Kidney epithelial cell (primary cell): ENCODE measurements at regions not wholly inside any gene's neighbourhood (a gene's known extent, or its start where the extent isn't known, plus 50 kb on each side); places are given as distances from the start of the nearest gene placed in this dataset.

Source experiments
- DNase-seq: peaks from one replicate; pipeline ENCODE4 v3.0.0-alpha.2; 2010; ENCODE audit warnings: low read depth
- H3K27me3 ChIP-seq: 2 replicates; pipeline ENCODE4 v1.6.0; 2011; ENCODE audit warnings: low read length; ENCODE audit not compliant: control insufficient read depth, insufficient read depth
- H3K36me3 ChIP-seq: 2 replicates; pipeline ENCODE4 v1.5.1; 2011; ENCODE audit warnings: low read length; ENCODE audit not compliant: control insufficient read depth, insufficient read depth
- H3K4me3 ChIP-seq: 2 replicates; pipeline ENCODE4 v1.5.1; 2011; ENCODE audit warnings: low read depth, mild to moderate bottlenecking, control low read depth, low read length
- TF ChIP-seq, protein P1 (sequence below): IDR thresholded peaks from 2 replicates; pipeline ENCODE4 v1.5.1; 2011; ENCODE audit warnings: mild to moderate bottlenecking, moderate library complexity, low read length, control low read depth, inconsistent platforms; ENCODE audit not compliant: insufficient read depth, poor library complexity, severe bottlenecking

DNA sequence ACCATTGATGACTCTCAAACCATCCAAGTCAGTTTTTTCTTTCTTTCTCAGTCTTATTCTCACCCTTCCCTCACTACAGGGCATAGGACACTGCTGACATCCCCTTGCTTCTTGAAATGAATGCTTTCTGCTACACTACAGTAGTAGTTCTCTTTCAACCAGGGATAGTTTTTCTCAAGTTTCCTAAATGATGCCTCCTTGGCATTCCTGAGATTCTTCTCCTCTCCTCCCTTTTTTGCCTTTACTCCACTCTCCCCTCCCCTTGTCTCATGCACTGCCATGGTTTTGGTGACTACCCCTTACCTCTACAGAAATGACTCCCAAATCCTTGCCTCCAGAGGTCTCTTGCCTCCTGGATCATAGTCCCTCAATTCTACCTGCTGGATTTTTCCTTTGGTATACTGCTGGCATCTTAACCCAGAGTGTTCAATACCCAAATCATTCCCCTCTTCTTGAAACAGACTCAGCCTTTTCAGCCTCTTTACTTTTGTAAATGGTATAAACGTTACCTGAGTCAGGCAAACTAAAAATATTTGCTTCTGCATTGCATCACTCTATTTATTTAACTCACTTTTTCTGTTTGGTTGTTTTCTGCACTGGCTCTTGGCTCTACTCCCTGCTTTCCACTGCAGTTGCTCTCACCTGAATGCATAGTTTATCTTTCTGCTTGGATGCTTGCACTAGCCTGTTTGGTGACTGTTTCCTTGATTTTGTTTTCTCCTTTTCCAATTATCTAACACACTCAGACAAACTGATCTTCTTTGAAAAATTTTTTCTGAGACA, 211.6 kb upstream of the IGF1 start:
- H3K4me3 ChIP-seq = no peak overlapping the region
- H3K27me3 ChIP-seq = no peaks in the 10 kb centered on the region
- no peaks in the 10 kb centered on the region for H3K36me3 ChIP-seq
- DNase-seq = no peak
- TF ChIP-seq, protein P1, sequence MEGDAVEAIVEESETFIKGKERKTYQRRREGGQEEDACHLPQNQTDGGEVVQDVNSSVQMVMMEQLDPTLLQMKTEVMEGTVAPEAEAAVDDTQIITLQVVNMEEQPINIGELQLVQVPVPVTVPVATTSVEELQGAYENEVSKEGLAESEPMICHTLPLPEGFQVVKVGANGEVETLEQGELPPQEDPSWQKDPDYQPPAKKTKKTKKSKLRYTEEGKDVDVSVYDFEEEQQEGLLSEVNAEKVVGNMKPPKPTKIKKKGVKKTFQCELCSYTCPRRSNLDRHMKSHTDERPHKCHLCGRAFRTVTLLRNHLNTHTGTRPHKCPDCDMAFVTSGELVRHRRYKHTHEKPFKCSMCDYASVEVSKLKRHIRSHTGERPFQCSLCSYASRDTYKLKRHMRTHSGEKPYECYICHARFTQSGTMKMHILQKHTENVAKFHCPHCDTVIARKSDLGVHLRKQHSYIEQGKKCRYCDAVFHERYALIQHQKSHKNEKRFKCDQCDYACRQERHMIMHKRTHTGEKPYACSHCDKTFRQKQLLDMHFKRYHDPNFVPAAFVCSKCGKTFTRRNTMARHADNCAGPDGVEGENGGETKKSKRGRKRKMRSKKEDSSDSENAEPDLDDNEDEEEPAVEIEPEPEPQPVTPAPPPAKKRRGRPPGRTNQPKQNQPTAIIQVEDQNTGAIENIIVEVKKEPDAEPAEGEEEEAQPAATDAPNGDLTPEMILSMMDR = no peak

DNA sequence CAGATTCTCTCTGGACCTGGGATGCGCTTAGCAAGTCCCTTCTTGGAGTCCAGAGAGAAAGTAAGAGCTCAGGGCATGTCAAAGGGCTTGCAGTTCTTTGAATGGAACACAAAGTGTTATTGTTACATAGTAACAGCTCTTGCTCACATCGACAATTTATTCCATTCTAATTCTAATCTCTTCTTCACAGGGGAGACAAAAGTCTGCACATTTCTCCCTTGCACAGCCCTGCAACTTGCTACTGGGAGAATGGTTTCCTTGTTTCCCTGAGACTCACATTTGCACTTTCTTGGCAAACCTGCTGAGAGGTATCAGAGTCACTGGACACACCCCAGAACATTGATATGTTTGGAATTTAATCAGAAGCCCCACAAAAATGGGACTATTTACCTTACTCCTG, 209.9 kb upstream of the IGF1 start:
- Histone ChIP-seq H3K4me3 (no peak overlapping the region), H3K27me3 (no peaks in the 10 kb centered on the region), H3K36me3 (no peaks in the 10 kb centered on the region)
- DNase-seq = no peak
- TF ChIP-seq, protein P1 = no peak

DNA sequence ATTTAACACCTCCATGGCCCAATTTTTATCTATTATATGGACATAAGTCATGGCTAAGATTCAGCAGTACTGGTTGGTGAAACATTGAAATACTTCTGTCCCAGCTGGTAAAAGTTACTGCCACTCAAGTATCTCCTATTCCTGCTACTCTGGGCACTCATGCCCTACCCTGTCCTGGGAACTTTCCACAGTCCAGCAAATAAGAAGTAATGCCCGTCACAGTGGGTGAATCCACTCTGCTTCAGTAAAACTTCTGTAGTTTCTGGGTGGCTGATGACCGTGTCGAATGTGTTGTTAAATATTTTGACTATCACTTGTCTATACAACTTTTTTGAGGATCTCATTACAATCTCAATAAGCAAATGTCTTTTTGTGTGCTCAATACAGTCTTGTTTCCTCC, 209.3 kb upstream of the IGF1 start:
- Histone ChIP-seq H3K27me3 (no peaks in the 10 kb centered on the region), H3K4me3 (no peak overlapping the region), H3K36me3 (no peaks in the 10 kb centered on the region)
- DNase-seq = no peak
- TF ChIP-seq, protein P1 = no peak

DNA sequence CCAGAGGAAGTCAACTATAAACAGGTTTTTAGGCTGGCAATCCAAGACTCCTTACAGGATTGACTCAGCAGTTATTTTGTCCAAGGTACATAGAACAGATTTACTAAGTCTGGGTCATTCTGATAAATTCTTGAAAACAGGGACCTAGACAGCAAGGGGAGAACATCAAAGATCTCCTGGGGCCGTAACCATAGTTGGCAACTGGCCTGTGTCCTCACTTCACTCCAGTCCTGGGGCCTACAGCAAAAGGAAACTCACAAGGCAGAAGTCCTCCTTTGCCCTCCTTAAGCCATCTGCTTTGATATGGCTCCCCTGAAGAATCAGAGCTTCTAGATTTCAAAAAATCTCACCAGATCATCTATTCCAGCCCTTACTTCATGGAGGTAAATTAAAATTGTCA, 207.2 kb upstream of the IGF1 start:
- TF ChIP-seq, protein P1 = no peak
- DNase-seq = no peak
- H3K4me3 ChIP-seq = no peak overlapping the region
- no peaks in the 10 kb centered on the region for H3K27me3 ChIP-seq
- no peaks in the 10 kb centered on the region for H3K36me3 ChIP-seq

DNA sequence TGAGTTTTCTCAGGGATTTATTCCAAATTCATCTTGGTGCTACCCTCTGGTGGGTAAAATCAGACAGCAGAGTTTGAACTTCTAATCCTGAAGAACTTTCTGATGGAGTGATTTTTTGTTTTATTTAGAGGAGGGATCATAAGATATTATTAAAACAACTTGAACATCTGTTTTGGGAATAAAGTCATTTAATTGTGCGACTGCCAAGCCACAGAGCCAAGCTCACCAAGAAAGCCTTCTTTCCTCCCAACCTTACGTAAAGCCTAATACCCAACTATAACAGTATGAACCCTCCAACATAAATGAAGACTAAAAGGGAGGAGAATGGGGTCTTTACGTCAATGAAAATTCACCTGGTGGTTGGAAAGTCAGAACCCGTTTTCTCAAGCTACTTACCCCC, 205.5 kb upstream of the IGF1 start:
- Histone ChIP-seq H3K27me3 (no peaks in the 10 kb centered on the region), H3K4me3 (no peak overlapping the region), H3K36me3 (no peaks in the 10 kb centered on the region)
- TF ChIP-seq, protein P1 = no peak
- DNase-seq = no peak

DNA sequence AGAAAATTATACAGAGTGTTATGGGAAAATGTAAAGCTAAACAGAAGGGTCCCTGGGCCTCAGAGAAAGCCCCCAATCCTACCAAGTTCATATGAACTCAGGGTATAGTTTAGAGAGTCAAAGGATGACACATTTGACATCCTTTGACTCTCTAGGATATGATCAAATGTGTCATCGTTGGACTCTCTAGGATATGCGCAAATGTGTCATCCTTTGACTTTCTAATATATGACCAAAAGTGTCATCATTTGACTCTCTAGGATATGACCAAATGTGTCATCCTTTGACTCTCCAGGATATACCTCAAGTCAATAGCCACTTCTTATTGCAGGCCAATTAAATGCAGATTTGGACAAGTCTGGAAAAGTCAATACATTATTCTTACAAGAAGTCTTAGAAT, 204.8 kb upstream of the IGF1 start:
- DNase-seq = no peak
- no peaks in the 10 kb centered on the region for H3K27me3 ChIP-seq
- H3K4me3 ChIP-seq = no peak overlapping the region
- H3K36me3 ChIP-seq = no peaks in the 10 kb centered on the region
- TF ChIP-seq, protein P1 = no peak
